PC-9 (cell line): ENCODE measurements at regions not wholly inside any gene's neighbourhood (a gene's known extent, or its start where the extent isn't known, plus 50 kb on each side); places are given as distances from the start of the nearest gene placed in this dataset.

Experiments
- EZH2 ChIP-seq: fragments of 200-600 bp; sonication (generic); IDR thresholded peaks from 2 replicates; pipeline ENCODE4 v1.8.0; 2017; ENCODE audit warnings: antibody characterized with exemption, low read depth
- TF ChIP-seq, protein P1 (sequence below): fragments of 200-600 bp; sonication (generic); conservative IDR thresholded peaks from 2 replicates; pipeline ENCODE4 v1.6.1; 2017; ENCODE audit warnings: mixed run types, antibody characterized with exemption, mild to moderate bottlenecking, moderate library complexity

GRCh38 chr11:71114124-71114851, 138.1 kb downstream of the SHANK2 start:
- TF ChIP-seq, protein P1, sequence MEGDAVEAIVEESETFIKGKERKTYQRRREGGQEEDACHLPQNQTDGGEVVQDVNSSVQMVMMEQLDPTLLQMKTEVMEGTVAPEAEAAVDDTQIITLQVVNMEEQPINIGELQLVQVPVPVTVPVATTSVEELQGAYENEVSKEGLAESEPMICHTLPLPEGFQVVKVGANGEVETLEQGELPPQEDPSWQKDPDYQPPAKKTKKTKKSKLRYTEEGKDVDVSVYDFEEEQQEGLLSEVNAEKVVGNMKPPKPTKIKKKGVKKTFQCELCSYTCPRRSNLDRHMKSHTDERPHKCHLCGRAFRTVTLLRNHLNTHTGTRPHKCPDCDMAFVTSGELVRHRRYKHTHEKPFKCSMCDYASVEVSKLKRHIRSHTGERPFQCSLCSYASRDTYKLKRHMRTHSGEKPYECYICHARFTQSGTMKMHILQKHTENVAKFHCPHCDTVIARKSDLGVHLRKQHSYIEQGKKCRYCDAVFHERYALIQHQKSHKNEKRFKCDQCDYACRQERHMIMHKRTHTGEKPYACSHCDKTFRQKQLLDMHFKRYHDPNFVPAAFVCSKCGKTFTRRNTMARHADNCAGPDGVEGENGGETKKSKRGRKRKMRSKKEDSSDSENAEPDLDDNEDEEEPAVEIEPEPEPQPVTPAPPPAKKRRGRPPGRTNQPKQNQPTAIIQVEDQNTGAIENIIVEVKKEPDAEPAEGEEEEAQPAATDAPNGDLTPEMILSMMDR = no peak
- TF ChIP-seq EZH2 = no peak
